ENCODE measurements at regions not wholly inside any gene's neighbourhood (a gene's known extent, or its start where the extent isn't known, plus 50 kb on each side); places are given as distances from the start of the nearest gene placed in this dataset.

DNA sequence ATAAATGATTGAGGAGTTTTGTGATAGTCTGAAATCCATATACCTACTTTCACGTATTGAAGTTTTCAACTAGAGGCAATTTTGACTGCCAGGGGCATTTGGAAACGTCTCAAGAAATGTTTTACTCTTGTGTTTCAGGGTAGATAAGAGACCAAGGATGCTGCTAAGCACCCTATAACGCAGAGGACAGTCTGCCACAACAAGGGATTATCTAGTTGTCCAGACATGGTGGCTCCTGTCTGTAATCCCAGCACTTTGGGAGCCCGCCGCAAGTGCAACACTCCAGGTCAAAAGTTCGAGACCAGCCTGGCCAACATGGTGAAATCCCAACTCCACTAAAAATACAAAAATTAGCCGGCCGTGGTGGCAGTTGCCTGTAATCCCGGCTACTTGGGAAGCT lies 133.7 kb upstream of the CCNG1 start:
- Histone ChIP-seq H3K4ac (ENCODE audit: low read depth in 1 of 2, low read length in 2 of 2) (no peak overlapping the region), H2BK12ac (ENCODE audit: low read length in 2 of 2) (no peak overlapping the region), H3K27ac (ENCODE audit: low read length, poor library complexity, severe bottlenecking) (no peak overlapping the region), H3K36me3 (ENCODE audit: control insufficient read depth in 1 of 2, insufficient read depth in 2 of 2, low read depth in 1 of 2, low read length in 2 of 2) (no peaks in the 10 kb centered on the region), H2AFZ (ENCODE audit: low read depth, low read length) (no peak overlapping the region), H2BK5ac (ENCODE audit: low read depth, low read length, poor library complexity, severe bottlenecking) (no peak overlapping the region), H3K4me1 (ENCODE audit: control insufficient read depth, insufficient read depth, low read depth, low read length) (no peaks in the 10 kb centered on the region), H3K9me3 (ENCODE audit: control insufficient read depth, low read length) (no peaks in the 10 kb centered on the region), H3K79me1 (replicated peaks; ENCODE audit: low read length, poor library complexity, severe bottlenecking) (no peaks in the 10 kb centered on the region), H3K4me2 (ENCODE audit: low read length, poor library complexity, severe bottlenecking) (no peak overlapping the region), H3K9ac (ENCODE audit: low read length) (no peak overlapping the region), H4K8ac (ENCODE audit: low read length) (no peak overlapping the region), H2BK120ac (ENCODE audit: low read depth, low read length) (no peak overlapping the region), H3K4me3 (ENCODE audit: insufficient read depth in 1 of 2, low read depth in 1 of 2, low read length in 2 of 2) (no peak overlapping the region), H2BK15ac (ENCODE audit: low read depth, poor library complexity, severe bottlenecking) (no peak overlapping the region), H4K91ac (ENCODE audit: low read length) (no peak overlapping the region), H3K23ac (ENCODE audit: low read length in 2 of 2) (no peak overlapping the region), H3K14ac (ENCODE audit: low read length in 2 of 2) (no peak overlapping the region), H3K27me3 (ENCODE audit: control insufficient read depth in 1 of 2, insufficient read depth in 1 of 2, low read length in 2 of 2) (no peaks in the 10 kb centered on the region), H2AK5ac (ENCODE audit: low read length, severe bottlenecking) (no peak overlapping the region), H3K18ac (ENCODE audit: low read depth in 1 of 2, low read length in 2 of 2) (no peak overlapping the region)
- no peak for DNase-seq
- 61% methylated on average over 9 of the region's 9 CpGs for WGBS

DNA sequence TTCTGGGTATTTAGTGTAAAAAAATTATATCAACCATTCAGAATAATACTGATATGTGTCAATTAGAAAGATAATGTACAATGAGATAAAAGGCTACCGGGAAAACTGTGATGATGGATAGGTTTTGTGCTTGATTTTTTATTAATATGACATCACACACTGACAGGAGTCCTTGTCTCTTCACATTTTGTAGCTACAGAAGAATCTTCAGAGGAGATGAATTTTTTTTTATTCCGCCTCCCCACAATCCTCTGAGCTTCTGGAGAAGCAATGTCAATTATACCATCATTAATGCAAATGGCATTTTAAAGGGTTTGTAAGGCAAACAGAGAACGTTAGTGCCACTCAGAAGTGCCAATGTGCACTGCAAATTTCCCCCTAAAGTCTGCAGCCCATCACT lies 131.7 kb upstream of the CCNG1 start:
- Histone ChIP-seq H2BK5ac (ENCODE audit: low read depth, low read length, poor library complexity, severe bottlenecking) (no peak overlapping the region), H3K27me3 (ENCODE audit: control insufficient read depth in 1 of 2, insufficient read depth in 1 of 2, low read length in 2 of 2) (no peaks in the 10 kb centered on the region), H2BK12ac (ENCODE audit: low read length in 2 of 2) (no peak overlapping the region), H4K91ac (ENCODE audit: low read length) (no peak overlapping the region), H3K4me3 (ENCODE audit: insufficient read depth in 1 of 2, low read depth in 1 of 2, low read length in 2 of 2) (no peak overlapping the region), H2AK5ac (ENCODE audit: low read length, severe bottlenecking) (no peak overlapping the region), H3K9me3 (ENCODE audit: control insufficient read depth, low read length) (no peaks in the 10 kb centered on the region), H3K4me1 (ENCODE audit: control insufficient read depth, insufficient read depth, low read depth, low read length) (no peaks in the 10 kb centered on the region), H3K27ac (ENCODE audit: low read length, poor library complexity, severe bottlenecking) (no peak overlapping the region), H3K14ac (ENCODE audit: low read length in 2 of 2) (no peak overlapping the region), H3K36me3 (ENCODE audit: control insufficient read depth in 1 of 2, insufficient read depth in 2 of 2, low read depth in 1 of 2, low read length in 2 of 2) (no peaks in the 10 kb centered on the region), H2AFZ (ENCODE audit: low read depth, low read length) (no peak overlapping the region), H3K18ac (ENCODE audit: low read depth in 1 of 2, low read length in 2 of 2) (no peak overlapping the region), H3K23ac (ENCODE audit: low read length in 2 of 2) (no peak overlapping the region), H3K4ac (ENCODE audit: low read depth in 1 of 2, low read length in 2 of 2) (no peak overlapping the region), H2BK120ac (ENCODE audit: low read depth, low read length) (no peak overlapping the region), H3K79me1 (replicated peaks; ENCODE audit: low read length, poor library complexity, severe bottlenecking) (no peaks in the 10 kb centered on the region), H3K9ac (ENCODE audit: low read length) (no peak overlapping the region), H2BK15ac (ENCODE audit: low read depth, poor library complexity, severe bottlenecking) (no peak overlapping the region), H3K4me2 (ENCODE audit: low read length, poor library complexity, severe bottlenecking) (no peak overlapping the region), H4K8ac (ENCODE audit: low read length) (no peak overlapping the region)
- no peak for DNase-seq
- 72% methylated on average over 2 of the region's 3 CpGs for WGBS

DNA sequence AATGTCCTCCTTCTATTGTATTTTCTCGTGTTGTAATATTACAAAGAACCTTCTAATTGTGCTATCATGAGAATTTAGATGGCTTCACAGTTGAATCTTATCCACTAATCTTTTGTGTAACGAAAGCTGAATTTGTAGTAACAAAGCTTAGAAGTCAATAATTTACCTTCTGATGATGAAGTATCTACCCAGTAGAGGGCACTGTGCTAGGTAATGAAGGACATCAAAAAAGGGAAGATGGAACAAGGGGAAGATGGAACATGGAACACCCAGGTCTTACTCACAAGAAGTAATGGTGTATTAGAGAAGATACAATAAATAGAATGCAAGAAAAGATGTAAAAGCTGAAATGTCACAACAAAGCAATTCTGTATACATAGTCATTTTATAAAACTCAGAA lies 131.0 kb upstream of the CCNG1 start:
- Histone ChIP-seq H3K4ac (ENCODE audit: low read depth in 1 of 2, low read length in 2 of 2) (no peak overlapping the region), H3K79me1 (replicated peaks; ENCODE audit: low read length, poor library complexity, severe bottlenecking) (no peaks in the 10 kb centered on the region), H2BK120ac (ENCODE audit: low read depth, low read length) (no peak overlapping the region), H3K4me3 (ENCODE audit: insufficient read depth in 1 of 2, low read depth in 1 of 2, low read length in 2 of 2) (no peak overlapping the region), H3K9me3 (ENCODE audit: control insufficient read depth, low read length) (no peaks in the 10 kb centered on the region), H2AK5ac (ENCODE audit: low read length, severe bottlenecking) (no peak overlapping the region), H3K27ac (ENCODE audit: low read length, poor library complexity, severe bottlenecking) (no peak overlapping the region), H2BK5ac (ENCODE audit: low read depth, low read length, poor library complexity, severe bottlenecking) (no peak overlapping the region), H3K18ac (ENCODE audit: low read depth in 1 of 2, low read length in 2 of 2) (no peak overlapping the region), H3K4me1 (ENCODE audit: control insufficient read depth, insufficient read depth, low read depth, low read length) (no peaks in the 10 kb centered on the region), H2BK12ac (ENCODE audit: low read length in 2 of 2) (no peak overlapping the region), H4K8ac (ENCODE audit: low read length) (no peak overlapping the region), H3K4me2 (ENCODE audit: low read length, poor library complexity, severe bottlenecking) (no peak overlapping the region), H2AFZ (ENCODE audit: low read depth, low read length) (no peak overlapping the region), H2BK15ac (ENCODE audit: low read depth, poor library complexity, severe bottlenecking) (no peak overlapping the region), H3K14ac (ENCODE audit: low read length in 2 of 2) (no peak overlapping the region), H3K27me3 (ENCODE audit: control insufficient read depth in 1 of 2, insufficient read depth in 1 of 2, low read length in 2 of 2) (no peaks in the 10 kb centered on the region), H3K36me3 (ENCODE audit: control insufficient read depth in 1 of 2, insufficient read depth in 2 of 2, low read depth in 1 of 2, low read length in 2 of 2) (no peaks in the 10 kb centered on the region), H4K91ac (ENCODE audit: low read length) (no peak overlapping the region), H3K9ac (ENCODE audit: low read length) (no peak overlapping the region), H3K23ac (ENCODE audit: low read length in 2 of 2) (no peak overlapping the region)
- peak; percentile 1 for DNase-seq
- 100% methylated on average over 1 of the region's 2 CpGs for WGBS

DNA sequence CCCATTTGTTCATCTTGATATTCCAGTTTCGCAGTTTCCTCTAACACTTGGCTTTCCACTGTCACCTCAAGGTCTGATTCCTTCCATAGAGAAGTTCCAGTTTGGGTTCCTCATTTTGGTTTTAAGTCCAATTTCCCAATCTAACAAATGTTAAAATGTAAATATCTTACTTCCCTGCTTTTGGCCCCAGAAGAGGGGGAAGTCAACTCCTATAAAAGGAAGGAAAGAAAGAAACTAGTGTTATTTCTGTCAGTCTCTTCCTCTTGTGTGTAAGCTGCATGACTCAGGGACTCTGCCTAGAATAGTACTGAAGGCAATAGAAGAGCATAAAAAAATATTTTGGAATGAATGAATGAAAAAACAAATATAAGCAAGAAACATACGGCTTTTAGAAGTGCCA lies 127.5 kb upstream of the CCNG1 start:
- H3K14ac ChIP-seq (ENCODE audit: low read length in 2 of 2), result no peak overlapping the region
- H2AK5ac ChIP-seq (ENCODE audit: low read length, severe bottlenecking), result no peak overlapping the region
- no peak overlapping the region for H3K4ac ChIP-seq (ENCODE audit: low read depth in 1 of 2, low read length in 2 of 2)
- 85% methylated on average over 2 of the region's 2 CpGs for WGBS
- H3K79me1 ChIP-seq (replicated peaks; ENCODE audit: low read length, poor library complexity, severe bottlenecking), result no peaks in the 10 kb centered on the region
- H2AFZ ChIP-seq (ENCODE audit: low read depth, low read length), result no peak overlapping the region
- H3K36me3 ChIP-seq (ENCODE audit: control insufficient read depth in 1 of 2, insufficient read depth in 2 of 2, low read depth in 1 of 2, low read length in 2 of 2), result no peaks in the 10 kb centered on the region
- H2BK15ac ChIP-seq (ENCODE audit: low read depth, poor library complexity, severe bottlenecking), result no peak overlapping the region
- no peak for DNase-seq
- no peak overlapping the region for H3K27ac ChIP-seq (ENCODE audit: low read length, poor library complexity, severe bottlenecking)
- no peak overlapping the region for H3K18ac ChIP-seq (ENCODE audit: low read depth in 1 of 2, low read length in 2 of 2)
- no peaks in the 10 kb centered on the region for H3K27me3 ChIP-seq (ENCODE audit: control insufficient read depth in 1 of 2, insufficient read depth in 1 of 2, low read length in 2 of 2)
- H3K23ac ChIP-seq (ENCODE audit: low read length in 2 of 2), result no peak overlapping the region
- no peak overlapping the region for H3K9ac ChIP-seq (ENCODE audit: low read length)
- H3K4me2 ChIP-seq (ENCODE audit: low read length, poor library complexity, severe bottlenecking), result no peak overlapping the region
- H4K8ac ChIP-seq (ENCODE audit: low read length), result no peak overlapping the region
- H3K9me3 ChIP-seq (ENCODE audit: control insufficient read depth, low read length), result peaks cover 6% of the 10 kb centered on the region
- H4K91ac ChIP-seq (ENCODE audit: low read length), result no peak overlapping the region
- H3K4me1 ChIP-seq (ENCODE audit: control insufficient read depth, insufficient read depth, low read depth, low read length), result no peaks in the 10 kb centered on the region
- H2BK120ac ChIP-seq (ENCODE audit: low read depth, low read length), result no peak overlapping the region
- H3K4me3 ChIP-seq (ENCODE audit: insufficient read depth in 1 of 2, low read depth in 1 of 2, low read length in 2 of 2), result no peak overlapping the region
- no peak overlapping the region for H2BK12ac ChIP-seq (ENCODE audit: low read length in 2 of 2)
- no peak overlapping the region for H2BK5ac ChIP-seq (ENCODE audit: low read depth, low read length, poor library complexity, severe bottlenecking)
